Endothelial cell of umbilical vein (primary cell): ENCODE measurements at regions not wholly inside any gene's neighbourhood (a gene's known extent, or its start where the extent isn't known, plus 50 kb on each side); places are given as distances from the start of the nearest gene placed in this dataset.

Experiments used
- EZH2 ChIP-seq: IDR thresholded peaks from 2 replicates; pipeline ENCODE4 v1.6.1; 2012; ENCODE audit warnings: borderline replicate concordance, low read depth, mild to moderate bottlenecking, moderate library complexity, low read length, inconsistent platforms; ENCODE audit not compliant: severe bottlenecking
- FOS ChIP-seq: IDR thresholded peaks from 2 replicates; pipeline ENCODE4 v1.6.1; 2011; ENCODE audit warnings: mild to moderate bottlenecking, low read length, moderate library complexity, borderline replicate concordance; ENCODE audit not compliant: insufficient read depth
- MYC ChIP-seq: IDR thresholded peaks from one replicate; pipeline ENCODE4 v1.6.1; 2011; ENCODE audit warnings: mild to moderate bottlenecking, low read depth, low read length
- POLR2A ChIP-seq: IDR thresholded peaks from 2 replicates; pipeline ENCODE4 v1.6.1; 2012; ENCODE audit warnings: low read depth, mild to moderate bottlenecking, control low read depth, low read length
- POLR2AphosphoS5 ChIP-seq: IDR thresholded peaks from 2 replicates; pipeline ENCODE4 v1.6.1; 2012; ENCODE audit warnings: low read depth, mild to moderate bottlenecking, control low read depth, low read length, moderate library complexity; ENCODE audit not compliant: insufficient read depth
- TF ChIP-seq, protein P1 (sequence below), 2 donors: IDR thresholded peaks; 1 replicate in 1 of 2; 2 replicates in 1 of 2; pipeline ENCODE4 v1.5.1; 2011; ENCODE audit warnings: low read length in 2 of 2, mild to moderate bottlenecking in 2 of 2, moderate library complexity in 2 of 2, control low read depth in 1 of 2, inconsistent platforms in 1 of 2, low read depth in 1 of 2; ENCODE audit not compliant: insufficient read depth in 1 of 2; ENCODE audit errors: extremely low read depth in 1 of 2

DNA sequence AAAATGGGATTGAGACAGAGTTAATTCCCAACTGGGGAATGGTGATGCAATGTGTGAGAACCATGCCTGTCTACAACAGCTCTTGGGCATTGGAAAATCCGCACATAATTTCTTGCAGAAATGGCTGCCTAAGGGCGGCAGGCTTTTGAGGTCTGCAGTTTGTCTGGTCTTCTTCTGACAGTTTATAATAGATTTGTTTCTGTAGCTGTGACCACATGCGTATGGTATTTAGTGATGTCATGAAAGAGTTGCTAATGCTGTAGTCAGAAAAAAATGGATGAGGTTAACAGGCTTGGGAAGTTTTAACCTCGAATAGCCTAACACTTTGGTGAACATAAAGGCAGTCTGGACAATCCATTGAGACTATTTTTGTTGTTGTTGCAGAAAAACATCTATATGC lies 544.1 kb upstream of the AMELY start:
- no peak for TF ChIP-seq POLR2A
- TF ChIP-seq, protein P1, sequence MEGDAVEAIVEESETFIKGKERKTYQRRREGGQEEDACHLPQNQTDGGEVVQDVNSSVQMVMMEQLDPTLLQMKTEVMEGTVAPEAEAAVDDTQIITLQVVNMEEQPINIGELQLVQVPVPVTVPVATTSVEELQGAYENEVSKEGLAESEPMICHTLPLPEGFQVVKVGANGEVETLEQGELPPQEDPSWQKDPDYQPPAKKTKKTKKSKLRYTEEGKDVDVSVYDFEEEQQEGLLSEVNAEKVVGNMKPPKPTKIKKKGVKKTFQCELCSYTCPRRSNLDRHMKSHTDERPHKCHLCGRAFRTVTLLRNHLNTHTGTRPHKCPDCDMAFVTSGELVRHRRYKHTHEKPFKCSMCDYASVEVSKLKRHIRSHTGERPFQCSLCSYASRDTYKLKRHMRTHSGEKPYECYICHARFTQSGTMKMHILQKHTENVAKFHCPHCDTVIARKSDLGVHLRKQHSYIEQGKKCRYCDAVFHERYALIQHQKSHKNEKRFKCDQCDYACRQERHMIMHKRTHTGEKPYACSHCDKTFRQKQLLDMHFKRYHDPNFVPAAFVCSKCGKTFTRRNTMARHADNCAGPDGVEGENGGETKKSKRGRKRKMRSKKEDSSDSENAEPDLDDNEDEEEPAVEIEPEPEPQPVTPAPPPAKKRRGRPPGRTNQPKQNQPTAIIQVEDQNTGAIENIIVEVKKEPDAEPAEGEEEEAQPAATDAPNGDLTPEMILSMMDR (IDR thresholded peaks at IDR 0.05; ENCODE audit: extremely low read depth in 1 of 2, insufficient read depth in 1 of 2, low read depth in 1 of 2, low read length in 2 of 2): no peak
- no peak for TF ChIP-seq MYC
- no peak for TF ChIP-seq POLR2AphosphoS5
- TF ChIP-seq EZH2: no peak
- TF ChIP-seq FOS: no peak
